SK-N-SH (cell line): ENCODE measurements at regions not wholly inside any gene's neighbourhood (a gene's known extent, or its start where the extent isn't known, plus 50 kb on each side); places are given as distances from the start of the nearest gene placed in this dataset.

Source experiments
- CTCF ChIA-PET: fragments of 300-600, 350-600 bp; formaldehyde crosslinking; extraction: SDS; loops from one replicate; lab custom pipeline; 2021; lab: Yijun Ruan, JAX
- POLR2A ChIA-PET: fragments of 350-600 bp; sonication (Branson Sonifier 250); formaldehyde crosslinking; extraction: SDS; loops from one replicate; lab custom pipeline; 2020; ENCODE audit warnings: antibody characterized with exemption, inconsistent platforms; lab: Yijun Ruan, JAX
- DNase-seq: peaks from one replicate; pipeline ENCODE4 v3.0.0; 2012
- H2AFZ ChIP-seq: fragments of 200-600 bp; sonication (generic); 2 replicates; pipeline ENCODE4 v1.8.1; 2016; ENCODE audit warnings: antibody characterized with exemption, mild to moderate bottlenecking, low read depth
- H3F3A ChIP-seq: fragments of 200-600 bp; sonication (generic); replicated peaks from 2 replicates; pipeline ENCODE3; 2016; ENCODE audit warnings: antibody characterized with exemption, mild to moderate bottlenecking; ENCODE audit not compliant: insufficient read depth
- H3K27ac ChIP-seq, 2 experiments: fragments of 200-500 bp in 1 of 2; fragments of 200-600 bp in 1 of 2; sonication (Bioruptor generic) in 1 of 2; sonication (generic), shearing (Covaris generic) in 1 of 2; 2 replicates each; pipeline versions ENCODE4 v1.5.1 to v1.6.1; 2014 to 2016; ENCODE audit warnings: low read depth in 2 of 2, inconsistent platforms in 1 of 2, low read length in 1 of 2, mild to moderate bottlenecking in 1 of 2, mixed read lengths in 1 of 2
- H3K27me3 ChIP-seq: fragments of 200-600 bp; sonication (generic), shearing (Covaris generic); 2 replicates; pipeline ENCODE4 v1.6.1; 2016; ENCODE audit warnings: mixed run types; ENCODE audit not compliant: insufficient read depth
- H3K36me3 ChIP-seq, 2 experiments: fragments of 200-500 bp in 1 of 2; fragments of 200-600 bp in 1 of 2; sonication (Bioruptor generic) in 1 of 2; sonication (generic) in 1 of 2; replicated peaks in 1 of 2; 2 replicates each; pipeline versions ENCODE3 to v1.5.1; 2014 to 2016; ENCODE audit warnings: low read length in 1 of 2, mild to moderate bottlenecking in 1 of 2; ENCODE audit not compliant: insufficient read depth in 2 of 2, control insufficient read depth in 1 of 2
- H3K4me1 ChIP-seq, 2 experiments: fragments of 200-500 bp in 1 of 2; fragments of 200-600 bp in 1 of 2; sonication (Bioruptor generic) in 1 of 2; sonication (generic), shearing (Covaris generic) in 1 of 2; 2 replicates each; pipeline versions ENCODE4 v1.5.1 to v1.6.1; 2014 to 2016; ENCODE audit warnings: low read depth in 1 of 2, low read length in 1 of 2, mixed run types in 1 of 2; ENCODE audit not compliant: insufficient read depth in 2 of 2, control insufficient read depth in 1 of 2
- H3K4me2 ChIP-seq: fragments of 200-600 bp; sonication (generic), shearing (Covaris generic); 2 replicates; pipeline ENCODE4 v1.6.1; 2017; ENCODE audit warnings: mixed run types
- H3K4me3 ChIP-seq, 2 experiments: fragments of 200-500 bp in 1 of 2; fragments of 200-600 bp in 1 of 2; sonication (Bioruptor generic) in 1 of 2; sonication (generic), shearing (Covaris generic) in 1 of 2; 2 replicates each; pipeline versions ENCODE4 v1.5.1 to v1.8.1; 2014 to 2016; ENCODE audit warnings: low read depth in 2 of 2, inconsistent platforms in 1 of 2, low read length in 1 of 2, mild to moderate bottlenecking in 1 of 2, mixed read lengths in 1 of 2, moderate library complexity in 1 of 2
- H3K79me2 ChIP-seq: fragments of 200-600 bp; sonication (generic); 2 replicates; pipeline ENCODE4 v1.8.1; 2017; ENCODE audit warnings: mild to moderate bottlenecking; ENCODE audit not compliant: insufficient read depth
- H3K9ac ChIP-seq: fragments of 200-600 bp; sonication (generic); 2 replicates; pipeline ENCODE4 v1.6.1; 2017; ENCODE audit warnings: mixed run types
- H3K9me2 ChIP-seq: fragments of 200-600 bp; sonication (generic); 2 replicates; pipeline ENCODE4 v1.6.1; 2017; ENCODE audit warnings: mixed run types
- H3K9me3 ChIP-seq: fragments of 200-600 bp; sonication (generic); 2 replicates; pipeline ENCODE4 v1.6.1; 2017; ENCODE audit warnings: mixed run types, mild to moderate bottlenecking, moderate library complexity
- H4K20me1 ChIP-seq: fragments of 200-600 bp; sonication (generic); 2 replicates; pipeline ENCODE4 v1.6.1; 2017; ENCODE audit warnings: mild to moderate bottlenecking, mixed run types; ENCODE audit not compliant: insufficient read depth
- ELF1 ChIP-seq: IDR thresholded peaks from 2 replicates; pipeline ENCODE4 v1.4.0; 2012
- EZH2phosphoT487 ChIP-seq: fragments of 200-600 bp; sonication (generic); IDR thresholded peaks from 2 replicates; pipeline ENCODE4 v1.6.1; 2017; ENCODE audit warnings: low read depth, mixed run types, mild to moderate bottlenecking, antibody characterized with exemption, moderate library complexity, borderline replicate concordance
- FOXM1 ChIP-seq: IDR thresholded peaks from 2 replicates; pipeline ENCODE4 v1.4.0; 2012; ENCODE audit warnings: low read depth, mild to moderate bottlenecking
- GABPA ChIP-seq: IDR thresholded peaks from 2 replicates; pipeline ENCODE4 v1.4.0; 2012; ENCODE audit warnings: low read depth, mild to moderate bottlenecking
- GATA2 ChIP-seq: sonication (generic); formaldehyde crosslinking; IDR thresholded peaks from 2 replicates; pipeline ENCODE4 v1.5.0; 2020; ENCODE audit warnings: mild to moderate bottlenecking, missing genetic modification reagents
- JUND ChIP-seq: IDR thresholded peaks from 2 replicates; pipeline ENCODE4 v1.4.0; 2012
- NFIC ChIP-seq: IDR thresholded peaks from 2 replicates; pipeline ENCODE4 v1.4.0; 2012; ENCODE audit warnings: borderline replicate concordance
- RAD21 ChIP-seq: IDR thresholded peaks from 2 replicates; pipeline ENCODE4 v1.6.1; 2012; ENCODE audit warnings: mild to moderate bottlenecking, low read length
- RFX5 ChIP-seq: IDR thresholded peaks from 2 replicates; pipeline ENCODE4 v1.6.1; 2012; ENCODE audit warnings: mild to moderate bottlenecking, improper control_type of control experiment, low read length
- RXRA ChIP-seq: IDR thresholded peaks from 2 replicates; pipeline ENCODE4 v1.4.0; 2012; ENCODE audit warnings: low read depth, mild to moderate bottlenecking, borderline replicate concordance
- WGBS: methylation state at CpG from one replicate; pipeline ENCODE4 v1.1.6; 2017; ENCODE audit warnings: low lambda C conversion rate; 5-methylcytosine and 5-hydroxymethylcytosine counted together
- TF ChIP-seq, protein P1 (sequence below): fragments of 150-350 bp; IDR thresholded peaks from 2 replicates; pipeline ENCODE4 v1.6.1; 2016; ENCODE audit warnings: mild to moderate bottlenecking, low read depth, low read length
- TF ChIP-seq, protein P2 (sequence below): fragments of 200-600 bp; sonication (generic); IDR thresholded peaks from 2 replicates; pipeline ENCODE4 v1.6.1; 2017; ENCODE audit warnings: antibody characterized with exemption, mild to moderate bottlenecking, moderate library complexity
- TF ChIP-seq, protein P3 (sequence below): IDR thresholded peaks from 2 replicates; pipeline ENCODE4 v1.4.0; 2012; ENCODE audit warnings: low read depth, borderline replicate concordance
- TF ChIP-seq, protein P4 (sequence below): IDR thresholded peaks from 2 replicates; pipeline ENCODE4; 2012

DNA sequence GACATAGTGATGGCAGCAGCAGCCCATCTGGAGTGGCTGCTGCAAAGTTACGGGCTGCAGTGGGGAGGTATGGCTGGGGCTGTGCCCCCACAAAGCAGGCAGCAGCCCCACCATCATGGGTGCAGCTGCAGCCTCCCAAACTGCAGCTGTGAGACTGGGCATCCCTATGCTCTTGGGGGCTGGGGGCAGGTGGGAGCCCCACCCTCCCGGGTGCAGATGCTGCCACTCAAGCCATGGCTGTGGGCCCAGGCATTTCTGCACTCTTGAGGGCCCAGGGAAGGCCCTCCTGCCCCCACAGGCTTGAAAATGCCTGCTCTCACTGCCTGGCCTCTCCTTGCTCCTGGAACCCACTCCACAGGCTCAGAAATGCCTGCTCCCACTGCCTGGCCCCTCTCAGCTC, 389.4 kb downstream of the TEX13C start:
- Histone ChIP-seq H3K4me1 (no peaks in the 10 kb centered on the region), H3K9ac (no peak overlapping the region), H3K27ac (no peak overlapping the region), H3K4me3 (no peak overlapping the region), H3F3A (no peaks in the 10 kb centered on the region), H3K4me2 (no peak overlapping the region), H4K20me1 (no peaks in the 10 kb centered on the region), H3K27me3 (no peaks in the 10 kb centered on the region), H3K36me3 (no peaks in the 10 kb centered on the region), H3K79me2 (no peaks in the 10 kb centered on the region), H3K9me3 (no peaks in the 10 kb centered on the region), H2AFZ (no peak overlapping the region), H3K9me2 (no peaks in the 10 kb centered on the region)
- WGBS, result 0% methylated on average over 2 of the region's 2 CpGs
- TF ChIP-seq ELF1 (no peak), GATA2 (CRISPR knock-in tag) (no peak), FOXM1 (no peak), RFX5 (no peak)
- TF ChIP-seq, protein P1, sequence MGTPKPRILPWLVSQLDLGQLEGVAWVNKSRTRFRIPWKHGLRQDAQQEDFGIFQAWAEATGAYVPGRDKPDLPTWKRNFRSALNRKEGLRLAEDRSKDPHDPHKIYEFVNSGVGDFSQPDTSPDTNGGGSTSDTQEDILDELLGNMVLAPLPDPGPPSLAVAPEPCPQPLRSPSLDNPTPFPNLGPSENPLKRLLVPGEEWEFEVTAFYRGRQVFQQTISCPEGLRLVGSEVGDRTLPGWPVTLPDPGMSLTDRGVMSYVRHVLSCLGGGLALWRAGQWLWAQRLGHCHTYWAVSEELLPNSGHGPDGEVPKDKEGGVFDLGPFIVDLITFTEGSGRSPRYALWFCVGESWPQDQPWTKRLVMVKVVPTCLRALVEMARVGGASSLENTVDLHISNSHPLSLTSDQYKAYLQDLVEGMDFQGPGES, result no peak
- TF ChIP-seq, protein P2, sequence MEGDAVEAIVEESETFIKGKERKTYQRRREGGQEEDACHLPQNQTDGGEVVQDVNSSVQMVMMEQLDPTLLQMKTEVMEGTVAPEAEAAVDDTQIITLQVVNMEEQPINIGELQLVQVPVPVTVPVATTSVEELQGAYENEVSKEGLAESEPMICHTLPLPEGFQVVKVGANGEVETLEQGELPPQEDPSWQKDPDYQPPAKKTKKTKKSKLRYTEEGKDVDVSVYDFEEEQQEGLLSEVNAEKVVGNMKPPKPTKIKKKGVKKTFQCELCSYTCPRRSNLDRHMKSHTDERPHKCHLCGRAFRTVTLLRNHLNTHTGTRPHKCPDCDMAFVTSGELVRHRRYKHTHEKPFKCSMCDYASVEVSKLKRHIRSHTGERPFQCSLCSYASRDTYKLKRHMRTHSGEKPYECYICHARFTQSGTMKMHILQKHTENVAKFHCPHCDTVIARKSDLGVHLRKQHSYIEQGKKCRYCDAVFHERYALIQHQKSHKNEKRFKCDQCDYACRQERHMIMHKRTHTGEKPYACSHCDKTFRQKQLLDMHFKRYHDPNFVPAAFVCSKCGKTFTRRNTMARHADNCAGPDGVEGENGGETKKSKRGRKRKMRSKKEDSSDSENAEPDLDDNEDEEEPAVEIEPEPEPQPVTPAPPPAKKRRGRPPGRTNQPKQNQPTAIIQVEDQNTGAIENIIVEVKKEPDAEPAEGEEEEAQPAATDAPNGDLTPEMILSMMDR, result no peak
- ChIA-PET POLR2A (no interaction called here), CTCF (no interaction called here)
- DNase-seq, result no peak

DNA sequence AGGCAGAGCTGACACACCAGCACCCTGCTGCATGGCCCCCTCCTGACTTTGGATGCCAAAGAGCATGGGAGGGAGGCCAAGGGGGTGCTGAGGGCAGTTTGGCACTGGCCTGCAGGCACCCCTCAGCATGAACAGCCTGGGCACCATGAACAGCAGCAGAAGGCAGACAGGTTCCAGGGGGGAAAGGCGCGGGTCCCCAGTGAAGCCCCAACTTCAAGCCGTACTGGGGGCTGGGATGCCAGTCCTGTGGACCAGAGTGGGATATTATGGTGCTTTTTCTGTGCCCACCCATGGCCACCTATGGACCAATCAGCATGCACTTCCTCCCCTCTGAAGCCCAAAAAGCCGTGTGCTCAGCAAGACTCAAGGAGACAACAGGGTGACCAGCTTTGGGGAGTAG, 389.9 kb downstream of the TEX13C start:
- no peak overlapping the region for H3K4me3 ChIP-seq
- H3K27me3 ChIP-seq, result no peaks in the 10 kb centered on the region
- H4K20me1 ChIP-seq, result no peaks in the 10 kb centered on the region
- H2AFZ ChIP-seq, result no peak overlapping the region
- no peaks in the 10 kb centered on the region for H3F3A ChIP-seq
- POLR2A ChIA-PET, result no interaction called here
- TF ChIP-seq FOXM1, result no peak
- TF ChIP-seq NFIC, result no peak
- TF ChIP-seq, protein P3, sequence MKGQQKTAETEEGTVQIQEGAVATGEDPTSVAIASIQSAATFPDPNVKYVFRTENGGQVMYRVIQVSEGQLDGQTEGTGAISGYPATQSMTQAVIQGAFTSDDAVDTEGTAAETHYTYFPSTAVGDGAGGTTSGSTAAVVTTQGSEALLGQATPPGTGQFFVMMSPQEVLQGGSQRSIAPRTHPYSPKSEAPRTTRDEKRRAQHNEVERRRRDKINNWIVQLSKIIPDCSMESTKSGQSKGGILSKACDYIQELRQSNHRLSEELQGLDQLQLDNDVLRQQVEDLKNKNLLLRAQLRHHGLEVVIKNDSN, result no peak
- no peak for TF ChIP-seq EZH2phosphoT487
- TF ChIP-seq GABPA, result no peak
- TF ChIP-seq, protein P4, sequence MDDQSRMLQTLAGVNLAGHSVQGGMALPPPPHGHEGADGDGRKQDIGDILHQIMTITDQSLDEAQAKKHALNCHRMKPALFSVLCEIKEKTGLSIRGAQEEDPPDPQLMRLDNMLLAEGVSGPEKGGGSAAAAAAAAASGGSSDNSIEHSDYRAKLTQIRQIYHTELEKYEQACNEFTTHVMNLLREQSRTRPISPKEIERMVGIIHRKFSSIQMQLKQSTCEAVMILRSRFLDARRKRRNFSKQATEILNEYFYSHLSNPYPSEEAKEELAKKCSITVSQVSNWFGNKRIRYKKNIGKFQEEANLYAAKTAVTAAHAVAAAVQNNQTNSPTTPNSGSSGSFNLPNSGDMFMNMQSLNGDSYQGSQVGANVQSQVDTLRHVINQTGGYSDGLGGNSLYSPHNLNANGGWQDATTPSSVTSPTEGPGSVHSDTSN, result no peak
- TF ChIP-seq RAD21, result no peak
- TF ChIP-seq JUND, result no peak
- TF ChIP-seq RXRA, result no peak
- TF ChIP-seq, protein P1, result no peak
- TF ChIP-seq GATA2 (CRISPR knock-in tag), result no peak
- no peak for DNase-seq
- WGBS, result 38% methylated on average over 3 of the region's 4 CpGs
- CTCF ChIA-PET, result no interaction called here
- H3K27ac ChIP-seq, result no peak overlapping the region
- H3K4me2 ChIP-seq, result no peak overlapping the region
- H3K79me2 ChIP-seq, result no peaks in the 10 kb centered on the region
- H3K9me2 ChIP-seq, result no peaks in the 10 kb centered on the region
- H3K36me3 ChIP-seq, result no peaks in the 10 kb centered on the region
- H3K9ac ChIP-seq, result no peak overlapping the region
- no peaks in the 10 kb centered on the region for H3K4me1 ChIP-seq
- no peaks in the 10 kb centered on the region for H3K9me3 ChIP-seq
